ENCODE measurements at regions not wholly inside any gene's neighbourhood (a gene's known extent, or its start where the extent isn't known, plus 50 kb on each side); places are given as distances from the start of the nearest gene placed in this dataset.
A peak's percentile ranks its signal among the peaks of the same experiment; 100 is the strongest.

DNA sequence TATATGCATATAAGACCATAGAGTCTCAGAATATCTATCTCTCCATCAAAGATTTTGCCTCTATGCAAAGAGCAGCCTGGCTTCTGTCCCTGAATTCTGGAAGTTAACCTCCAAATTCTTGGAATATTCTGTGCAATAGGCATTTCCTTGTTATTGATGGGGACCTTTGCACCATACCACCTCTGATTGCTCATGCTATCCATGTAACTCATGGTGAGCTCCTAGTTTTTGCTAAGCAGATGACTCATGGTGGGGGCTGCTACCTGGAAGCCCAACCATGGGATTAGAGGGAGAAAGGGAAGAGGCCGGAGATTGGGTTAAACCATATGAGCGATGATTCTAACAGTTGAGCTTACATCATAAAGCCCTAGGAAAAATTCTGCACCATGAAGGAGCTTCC lies 310.2 kb upstream of the FIGN start:
- no peaks in the 10 kb centered on the region for H3K9me3 ChIP-seq (replicated peaks)
- no peak overlapping the region for H3K27ac ChIP-seq
- no peaks in the 10 kb centered on the region for H3K4me1 ChIP-seq (replicated peaks)
- DNase-seq (ENCODE audit: low read depth in 1 of 2, low spot score in 2 of 2): no peak
- no peak overlapping the region for H3K4me3 ChIP-seq
- no peaks in the 10 kb centered on the region for H3K36me3 ChIP-seq
- no peaks in the 10 kb centered on the region; the same call in 1 of the 2 replicates for H3K27me3 ChIP-seq (replicated peaks)

DNA sequence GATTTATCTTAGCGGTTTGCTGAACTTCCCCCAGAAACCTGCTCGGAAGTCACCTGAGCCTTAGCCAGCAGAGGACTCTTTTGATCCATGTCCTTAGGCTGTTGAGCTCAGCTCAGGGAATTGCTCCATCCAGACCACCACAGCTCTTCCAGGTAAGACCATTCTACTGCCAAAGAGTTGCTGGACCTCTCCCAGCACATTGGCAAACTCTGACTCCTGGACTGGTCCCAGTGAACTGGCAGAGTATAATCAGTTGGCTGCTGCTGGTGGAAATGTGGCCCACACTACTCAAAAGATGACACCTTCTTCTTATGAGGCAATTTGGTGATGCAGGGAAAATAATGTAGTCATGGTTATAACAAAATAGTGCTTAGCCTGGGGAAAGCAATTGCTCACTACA lies 308.8 kb upstream of the FIGN start:
- no peak for DNase-seq (ENCODE audit: low read depth in 1 of 2, low spot score in 2 of 2)
- H3K36me3 ChIP-seq: no peaks in the 10 kb centered on the region
- no peaks in the 10 kb centered on the region for H3K4me1 ChIP-seq (replicated peaks)
- H3K4me3 ChIP-seq: no peak overlapping the region
- H3K27ac ChIP-seq: no peak overlapping the region
- H3K9me3 ChIP-seq (replicated peaks): no peaks in the 10 kb centered on the region
- no peaks in the 10 kb centered on the region; the same call in 1 of the 2 replicates for H3K27me3 ChIP-seq (replicated peaks)

DNA sequence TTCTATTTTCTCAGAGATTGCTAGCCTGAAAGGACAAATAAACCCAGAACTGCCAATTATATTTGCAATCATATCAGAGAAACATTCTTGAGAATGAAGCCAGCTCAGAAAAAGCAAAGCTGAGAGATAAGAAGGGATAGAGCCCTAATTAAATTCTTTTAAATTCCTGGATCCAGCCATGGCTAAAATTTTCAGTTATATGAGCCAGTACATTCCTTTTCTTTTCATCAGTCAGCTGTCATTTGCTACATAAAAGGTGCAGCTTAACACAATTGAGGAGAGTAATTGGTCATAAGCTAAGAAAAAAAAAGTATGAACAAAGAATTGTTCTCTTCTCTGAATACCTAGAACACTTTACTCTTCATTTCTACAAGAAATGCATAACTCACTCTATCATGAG lies 303.5 kb upstream of the FIGN start:
- Histone ChIP-seq H3K27me3 (replicated peaks) (no peaks in the 10 kb centered on the region; the same call in 1 of the 2 replicates), H3K36me3 (no peaks in the 10 kb centered on the region), H3K4me3 (no peak overlapping the region), H3K9me3 (replicated peaks) (no peaks in the 10 kb centered on the region), H3K4me1 (replicated peaks) (no peaks in the 10 kb centered on the region), H3K27ac (no peak overlapping the region)
- DNase-seq (ENCODE audit: low read depth in 1 of 2, low spot score in 2 of 2): no peak

DNA sequence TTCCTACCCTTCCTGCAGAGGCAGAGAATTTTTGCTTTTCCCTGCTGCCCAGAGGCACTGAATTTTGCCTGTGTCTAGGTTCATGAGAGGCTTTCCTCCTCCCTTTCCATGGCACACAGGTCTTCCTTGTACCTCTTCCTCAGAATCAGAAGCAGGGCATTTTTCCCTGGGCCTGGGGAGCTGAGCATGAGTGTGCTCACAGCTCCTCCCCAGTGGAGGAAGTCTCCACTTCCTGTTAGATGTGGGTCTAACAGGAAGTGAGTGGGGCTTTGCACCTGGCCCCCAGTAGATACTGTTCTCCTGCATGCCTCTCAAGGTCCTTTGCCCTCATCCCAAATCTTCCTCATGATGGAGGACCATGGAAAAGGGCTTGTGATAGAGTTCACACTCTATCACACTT lies 297.2 kb upstream of the FIGN start:
- Histone ChIP-seq H3K4me3 (no peak overlapping the region), H3K9me3 (replicated peaks) (no peaks in the 10 kb centered on the region), H3K27me3 (replicated peaks) (no peaks in the 10 kb centered on the region), H3K4me1 (replicated peaks) (peaks cover 9% of the 10 kb centered on the region), H3K27ac (no peak overlapping the region), H3K36me3 (no peaks in the 10 kb centered on the region)
- no peak for DNase-seq (ENCODE audit: low read depth in 1 of 2, low spot score in 2 of 2)

DNA sequence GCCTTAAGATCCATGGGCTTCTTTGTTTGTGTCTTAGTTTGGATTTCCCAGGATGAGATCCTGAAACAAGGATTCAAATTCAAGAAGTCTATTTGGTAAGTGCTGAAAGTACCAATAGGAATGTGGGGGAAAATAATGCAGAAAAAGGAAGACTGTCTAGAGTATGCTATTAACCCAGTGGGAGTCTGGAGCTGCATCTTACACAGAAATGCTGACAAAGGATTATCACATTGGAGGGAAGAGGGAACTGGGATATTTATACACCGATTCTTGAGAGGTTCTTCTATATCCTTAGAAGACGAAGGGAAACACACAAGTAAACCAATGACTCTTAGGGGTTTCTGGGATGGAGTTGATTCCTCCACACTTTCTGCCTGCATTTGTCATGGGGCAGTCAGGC lies 294.8 kb upstream of the FIGN start:
- no peaks in the 10 kb centered on the region for H3K9me3 ChIP-seq (replicated peaks)
- H3K36me3 ChIP-seq: no peaks in the 10 kb centered on the region
- DNase-seq (ENCODE audit: low read depth in 1 of 2, low spot score in 2 of 2): no peak
- no peak overlapping the region for H3K27ac ChIP-seq
- H3K4me3 ChIP-seq: no peak overlapping the region
- H3K4me1 ChIP-seq (replicated peaks): peaks cover 9% of the 10 kb centered on the region
- no peaks in the 10 kb centered on the region for H3K27me3 ChIP-seq (replicated peaks)

DNA sequence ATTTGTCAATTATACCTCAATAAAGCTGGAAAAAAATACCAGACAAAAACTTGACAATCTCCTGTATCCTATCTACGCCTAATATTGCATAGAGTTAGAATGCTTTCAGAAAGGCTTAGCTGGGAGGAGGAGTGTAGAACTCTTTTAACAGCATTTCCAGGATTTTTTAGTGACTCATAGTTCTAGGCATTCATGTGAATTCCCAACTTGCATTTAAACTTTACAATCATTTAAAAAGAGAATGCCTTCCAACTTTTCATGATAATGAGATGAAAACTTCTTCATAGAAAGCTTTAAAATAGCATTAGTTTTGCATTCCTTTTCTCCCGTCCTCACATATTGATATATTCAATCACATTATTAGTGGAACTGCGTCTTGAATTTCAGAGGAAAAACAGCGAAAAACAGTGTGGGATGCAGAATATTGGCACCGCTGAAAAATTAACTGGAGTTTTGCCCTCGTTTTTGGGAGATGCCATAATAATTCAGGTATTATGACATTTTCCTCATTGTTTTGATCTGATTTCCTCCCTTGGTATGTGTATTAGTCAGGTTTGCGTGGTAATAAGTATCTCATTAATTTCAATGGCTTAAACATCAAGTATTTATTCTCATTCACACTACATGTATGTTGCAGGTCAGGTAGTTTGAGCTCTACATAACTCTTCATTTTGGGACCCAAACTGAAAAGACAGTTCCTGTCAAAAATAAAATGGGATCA lies 293.2 kb upstream of the FIGN start:
- Histone ChIP-seq H3K4me1 (replicated peaks) (peaks cover 9% of the 10 kb centered on the region), H3K27me3 (replicated peaks) (no peaks in the 10 kb centered on the region), H3K4me3 (no peak overlapping the region), H3K9me3 (replicated peaks) (no peaks in the 10 kb centered on the region), H3K27ac (no peak overlapping the region), H3K36me3 (no peaks in the 10 kb centered on the region)
- peak in 1 of 2 experiments; percentile 4 for DNase-seq (ENCODE audit: low read depth in 1 of 2, low spot score in 2 of 2)

DNA sequence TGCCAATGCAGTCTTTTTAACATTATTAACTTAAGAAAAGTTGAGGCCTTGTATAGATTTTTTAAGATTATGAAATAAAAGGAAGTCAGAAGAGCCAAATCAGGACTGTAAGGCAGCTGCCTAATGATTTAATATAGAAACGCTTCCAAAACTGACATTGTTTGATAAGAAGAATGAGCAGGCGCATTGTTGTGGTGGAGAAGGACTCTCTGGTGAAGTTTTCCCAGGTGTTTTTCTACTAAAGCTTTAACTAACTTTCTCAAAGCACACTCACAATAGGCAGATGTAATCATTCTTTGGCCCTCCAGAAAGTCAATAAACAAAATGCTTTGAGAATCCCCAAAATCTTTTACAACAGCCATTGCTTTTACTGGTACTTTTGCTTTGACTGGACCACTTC lies 288.6 kb upstream of the FIGN start:
- no peaks in the 10 kb centered on the region for H3K9me3 ChIP-seq (replicated peaks)
- H3K27me3 ChIP-seq (replicated peaks): no peaks in the 10 kb centered on the region
- no peak for DNase-seq (ENCODE audit: low read depth in 1 of 2, low spot score in 2 of 2)
- H3K4me3 ChIP-seq: no peak overlapping the region
- H3K36me3 ChIP-seq: no peaks in the 10 kb centered on the region
- H3K4me1 ChIP-seq (replicated peaks): peaks cover 9% of the 10 kb centered on the region
- no peak overlapping the region for H3K27ac ChIP-seq

DNA sequence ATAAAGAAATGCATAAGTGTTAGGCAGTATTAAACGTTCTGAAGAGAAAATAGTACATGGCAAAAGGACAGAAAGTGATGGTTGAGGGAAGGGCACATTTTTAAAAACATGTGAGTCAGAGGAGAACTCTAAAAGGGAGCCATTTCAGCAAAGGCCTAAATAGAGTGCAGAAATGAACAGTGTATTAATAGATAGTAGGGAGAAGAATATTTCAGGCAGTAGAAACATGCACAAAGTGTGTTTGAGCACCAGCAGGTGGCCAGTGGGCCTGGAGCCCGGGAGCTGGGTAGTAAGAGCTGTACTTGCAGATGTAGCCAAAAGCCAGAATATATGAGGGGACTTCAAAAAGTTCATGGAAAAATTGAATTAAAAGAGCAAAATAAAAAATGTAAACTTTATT lies 288.1 kb upstream of the FIGN start:
- H3K4me1 ChIP-seq (replicated peaks): peaks cover 6% of the 10 kb centered on the region
- no peak for DNase-seq (ENCODE audit: low read depth in 1 of 2, low spot score in 2 of 2)
- H3K4me3 ChIP-seq: no peak overlapping the region
- no peaks in the 10 kb centered on the region for H3K9me3 ChIP-seq (replicated peaks)
- H3K27me3 ChIP-seq (replicated peaks): no peaks in the 10 kb centered on the region
- no peak overlapping the region for H3K27ac ChIP-seq
- H3K36me3 ChIP-seq: no peaks in the 10 kb centered on the region

DNA sequence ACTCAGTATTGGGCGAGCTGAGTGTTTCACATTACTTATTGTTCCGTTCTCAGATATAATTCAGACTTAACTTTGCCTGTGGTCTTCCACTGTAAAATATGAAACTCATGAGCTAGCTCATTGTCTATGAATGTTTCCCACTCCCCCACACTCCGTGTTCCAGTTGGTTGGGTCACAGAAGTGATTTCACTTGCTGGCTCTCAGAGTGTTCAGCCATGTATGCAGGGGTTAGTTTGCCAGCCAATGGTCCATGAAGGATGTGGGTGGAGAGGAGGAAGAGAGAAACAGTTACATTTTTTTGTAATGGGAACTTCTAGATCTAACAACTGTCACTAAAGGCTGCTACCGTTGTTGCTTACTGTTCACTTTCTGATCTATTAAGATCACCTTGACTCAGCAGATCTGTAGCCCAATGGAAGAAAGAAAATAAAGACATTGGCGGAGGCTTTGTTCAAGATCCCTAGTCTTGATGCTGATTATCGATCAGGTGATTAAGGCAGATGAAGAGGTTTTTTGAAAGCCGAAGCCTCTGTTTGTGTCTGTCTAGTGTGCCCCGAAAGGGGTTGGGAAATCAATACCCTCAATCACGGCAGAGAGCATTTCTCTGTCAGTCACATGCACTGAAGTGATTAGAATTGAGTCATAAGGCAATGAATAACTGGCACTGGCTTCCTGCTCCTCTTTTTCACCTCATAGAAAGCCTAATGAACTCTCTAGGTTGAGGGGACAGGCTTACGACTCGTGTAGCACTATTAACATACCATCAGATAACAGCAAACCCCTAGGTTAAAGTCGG lies 279.7 kb upstream of the FIGN start:
- Histone ChIP-seq H3K9me3 (replicated peaks) (no peaks in the 10 kb centered on the region), H3K36me3 (no peaks in the 10 kb centered on the region), H3K27me3 (replicated peaks) (no peaks in the 10 kb centered on the region), H3K27ac (no peak overlapping the region), H3K4me1 (replicated peaks) (no peaks in the 10 kb centered on the region), H3K4me3 (no peak overlapping the region)
- no peak for DNase-seq (ENCODE audit: low read depth in 1 of 2, low spot score in 2 of 2)

DNA sequence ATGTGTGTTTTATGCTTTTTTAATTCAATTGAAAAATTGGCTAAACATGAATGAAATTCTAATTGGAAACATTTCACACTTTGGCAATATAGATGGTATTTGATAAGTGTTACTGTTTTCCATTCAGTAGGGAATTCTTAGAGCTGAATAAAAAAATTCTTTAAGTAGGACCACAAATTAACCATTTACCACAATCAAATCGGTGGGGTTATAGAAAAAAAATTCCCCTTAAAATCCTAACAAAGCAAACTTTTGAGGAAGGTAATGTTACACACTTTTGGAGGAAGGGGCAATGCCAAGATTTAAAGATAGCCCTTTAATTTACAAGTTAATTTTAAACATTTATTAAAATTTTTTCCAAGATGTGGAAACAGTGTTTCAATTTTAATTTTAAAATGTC lies 279.0 kb upstream of the FIGN start:
- Histone ChIP-seq H3K27me3 (replicated peaks) (no peaks in the 10 kb centered on the region), H3K36me3 (no peaks in the 10 kb centered on the region), H3K9me3 (replicated peaks) (no peaks in the 10 kb centered on the region), H3K4me1 (replicated peaks) (no peaks in the 10 kb centered on the region), H3K4me3 (no peak overlapping the region), H3K27ac (no peak overlapping the region)
- no peak for DNase-seq (ENCODE audit: low read depth in 1 of 2, low spot score in 2 of 2)

DNA sequence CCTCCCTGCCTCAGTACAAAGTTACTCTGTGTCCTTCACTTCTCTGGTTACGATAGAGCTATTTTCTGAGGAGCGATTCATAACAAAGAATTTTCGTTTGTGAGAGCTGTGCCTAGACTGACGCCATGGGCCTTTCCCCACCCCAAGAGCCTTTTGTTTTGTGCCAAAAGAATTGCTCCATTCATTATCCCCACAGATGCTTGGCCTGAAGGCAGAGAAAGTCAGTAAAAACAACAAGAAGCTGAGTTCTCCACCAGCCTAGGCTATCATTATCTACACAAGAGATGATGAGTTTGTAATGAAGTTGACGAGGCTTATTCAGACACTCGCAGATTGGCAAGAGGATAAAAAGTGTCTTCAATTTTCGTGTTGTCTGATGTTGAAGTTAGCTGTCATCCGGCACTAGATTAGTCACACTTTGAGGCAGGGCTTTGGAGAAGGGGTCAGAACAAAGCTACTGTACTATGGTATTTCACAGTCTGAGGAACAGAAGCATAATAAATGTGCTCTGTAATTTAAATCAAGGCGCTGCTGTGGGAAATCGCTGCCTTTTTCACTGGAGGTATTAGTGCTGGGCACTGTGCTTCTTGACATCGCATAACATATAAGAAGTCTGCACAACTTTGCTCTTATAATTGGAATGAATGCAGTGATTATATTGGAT lies 278.4 kb upstream of the FIGN start:
- Histone ChIP-seq H3K4me1 (replicated peaks) (no peaks in the 10 kb centered on the region), H3K4me3 (no peak overlapping the region), H3K27me3 (replicated peaks) (no peaks in the 10 kb centered on the region), H3K27ac (no peak overlapping the region), H3K36me3 (no peaks in the 10 kb centered on the region), H3K9me3 (replicated peaks) (no peaks in the 10 kb centered on the region)
- DNase-seq (ENCODE audit: low read depth in 1 of 2, low spot score in 2 of 2): no peak

DNA sequence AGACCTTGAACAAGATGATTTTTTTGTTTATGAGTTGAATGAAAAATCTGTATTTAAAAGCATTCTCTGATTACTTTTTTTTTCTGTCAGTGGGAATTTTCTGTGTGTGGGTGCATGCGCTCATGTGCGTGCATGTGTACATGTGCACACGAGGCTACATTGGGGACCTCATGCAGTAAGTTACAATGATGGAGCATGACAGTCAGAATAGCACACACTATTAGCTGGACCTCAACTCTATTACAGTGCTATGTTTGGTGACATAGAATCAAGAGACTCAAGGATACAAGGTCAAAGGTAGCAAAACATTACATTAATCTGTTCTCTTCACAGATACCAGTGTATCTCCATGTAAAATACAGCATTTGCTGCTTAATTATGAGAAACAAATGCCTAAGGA lies 276.8 kb upstream of the FIGN start:
- Histone ChIP-seq H3K4me3 (no peak overlapping the region), H3K27ac (no peak overlapping the region), H3K9me3 (replicated peaks) (no peaks in the 10 kb centered on the region), H3K4me1 (replicated peaks) (no peaks in the 10 kb centered on the region), H3K27me3 (replicated peaks) (no peaks in the 10 kb centered on the region), H3K36me3 (no peaks in the 10 kb centered on the region)
- no peak for DNase-seq (ENCODE audit: low read depth in 1 of 2, low spot score in 2 of 2)

DNA sequence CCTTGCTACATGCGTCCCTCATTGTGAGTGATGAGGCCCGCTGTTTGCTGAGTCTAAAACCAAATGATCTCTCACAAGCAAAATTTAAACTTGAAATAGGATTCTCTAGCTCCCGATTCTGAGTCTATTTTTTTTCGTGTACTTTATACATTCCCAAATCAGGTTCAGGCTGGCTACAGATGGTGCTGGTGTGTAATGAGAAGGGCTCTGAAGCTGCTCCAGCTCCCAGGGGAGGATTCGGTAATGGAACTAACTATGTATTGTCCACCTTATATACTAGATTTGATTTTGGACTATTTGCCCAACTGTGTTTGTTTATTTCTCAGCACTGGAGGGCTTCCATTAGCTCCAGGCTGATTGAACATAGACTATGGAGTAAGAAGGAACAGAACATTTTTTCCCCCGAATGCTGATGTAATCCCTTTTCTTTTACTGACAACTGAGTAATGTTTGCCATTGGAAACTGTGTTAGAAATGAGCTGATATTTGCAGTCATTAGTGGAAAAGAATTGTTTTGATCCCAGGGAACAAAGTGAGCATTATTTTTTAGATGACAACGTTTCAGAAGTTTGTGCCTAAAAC lies 274.0 kb upstream of the FIGN start:
- no peaks in the 10 kb centered on the region for H3K4me1 ChIP-seq (replicated peaks)
- H3K4me3 ChIP-seq: no peak overlapping the region
- no peak for DNase-seq (ENCODE audit: low read depth in 1 of 2, low spot score in 2 of 2)
- no peaks in the 10 kb centered on the region for H3K9me3 ChIP-seq (replicated peaks)
- H3K36me3 ChIP-seq: no peaks in the 10 kb centered on the region
- H3K27me3 ChIP-seq (replicated peaks): no peaks in the 10 kb centered on the region
- H3K27ac ChIP-seq: no peak overlapping the region

DNA sequence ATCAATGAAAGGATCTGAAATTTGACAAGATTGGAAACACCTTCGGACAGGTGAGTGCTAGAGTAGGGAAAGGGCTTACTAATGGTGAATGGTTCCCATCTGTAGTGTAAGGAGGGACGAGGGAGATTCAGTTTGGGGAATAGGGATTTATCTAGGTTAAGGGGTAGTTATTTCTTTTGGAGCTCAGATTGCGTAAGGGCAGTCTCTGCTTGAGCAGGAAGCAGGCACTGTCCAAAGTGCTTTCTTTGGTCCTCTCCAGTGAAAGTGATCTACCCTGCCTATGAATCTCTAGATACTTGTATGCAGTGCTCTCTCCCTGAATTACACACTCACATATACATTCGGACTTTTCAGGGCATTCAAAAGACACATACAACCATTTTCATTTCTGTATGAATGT lies 272.9 kb upstream of the FIGN start:
- Histone ChIP-seq H3K27me3 (replicated peaks) (no peaks in the 10 kb centered on the region), H3K4me1 (replicated peaks) (no peaks in the 10 kb centered on the region), H3K9me3 (replicated peaks) (no peaks in the 10 kb centered on the region), H3K36me3 (no peaks in the 10 kb centered on the region), H3K4me3 (no peak overlapping the region), H3K27ac (no peak overlapping the region)
- no peak for DNase-seq (ENCODE audit: low read depth in 1 of 2, low spot score in 2 of 2)
